ENCODE measurements at regions not wholly inside any gene's neighbourhood (a gene's known extent, or its start where the extent isn't known, plus 50 kb on each side); places are given as distances from the start of the nearest gene placed in this dataset.

- no peak for DNase-seq
Measured at GRCh38 chr4:65839164-65839931, 169.1 kb upstream of the EPHA5 start.

GRCh38 chr4:65834707-65835106 is 164.4 kb upstream of the EPHA5 start:
- no peak for DNase-seq

- DNase-seq = no peak
Measured at GRCh38 chr4:65831828-65832227, 161.5 kb upstream of the EPHA5 start.

- DNase-seq = no peak
Measured at GRCh38 chr4:65825116-65825753, 154.9 kb upstream of the EPHA5 start.

DNA sequence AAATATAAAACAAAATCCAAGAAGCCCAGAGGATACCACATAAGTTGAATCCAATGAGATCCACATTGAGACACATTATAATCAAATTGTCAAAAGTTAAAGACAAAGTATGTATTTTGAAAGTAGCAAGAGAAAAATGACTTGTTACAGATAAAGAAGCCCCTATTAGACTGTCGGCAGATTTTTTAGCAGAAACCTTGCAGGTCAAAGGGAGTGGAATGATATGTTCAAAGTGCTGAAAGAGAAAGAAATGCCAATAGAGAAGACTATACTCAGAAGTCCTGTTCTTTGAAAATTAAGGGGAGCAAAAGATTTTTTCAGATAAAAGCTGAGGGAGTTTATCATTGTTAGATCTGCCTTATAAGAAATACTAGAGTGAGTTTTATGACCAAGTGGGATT is 148.9 kb upstream of the EPHA5 start:
- DNase-seq = no peak

DNA sequence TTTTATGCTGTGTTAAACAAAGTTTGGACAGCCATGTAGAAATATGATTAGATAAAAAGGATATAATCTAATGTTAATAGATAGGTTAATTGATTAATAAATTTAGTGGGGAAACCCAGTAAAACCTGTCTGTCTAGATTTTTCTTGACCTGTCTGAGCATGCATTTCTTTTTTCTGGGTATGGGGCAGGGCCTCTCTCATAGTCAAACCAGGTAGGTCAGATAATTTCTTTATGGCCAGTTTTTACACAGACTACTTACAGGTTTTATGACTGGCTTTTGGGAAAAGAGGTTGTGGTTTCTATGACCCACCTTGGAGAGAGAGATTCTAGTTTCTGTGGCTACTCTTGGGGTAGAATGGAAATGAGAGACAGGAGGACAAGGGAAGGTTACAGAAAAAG is 135.6 kb upstream of the EPHA5 start:
- no peak for DNase-seq

DNA sequence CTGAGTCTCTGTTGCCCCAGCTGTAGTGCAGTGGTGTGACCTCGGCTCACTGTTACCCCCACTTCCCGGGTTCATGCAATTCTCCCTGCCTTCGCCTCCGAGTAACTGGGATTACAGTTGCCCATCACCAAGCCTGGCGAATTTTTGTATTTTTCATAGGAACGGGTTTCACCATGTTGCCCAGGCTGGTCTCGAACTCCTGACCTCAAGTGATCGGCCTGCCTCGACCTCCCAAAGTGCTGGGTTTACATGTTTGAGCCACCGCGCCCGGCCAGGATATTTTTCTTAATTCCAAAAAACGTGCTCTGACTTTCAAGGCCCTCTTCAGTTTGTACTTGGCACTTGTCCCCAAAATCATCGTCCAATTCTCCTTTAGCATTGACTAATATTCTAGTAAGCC is 129.2 kb upstream of the EPHA5 start:
- DNase-seq = no peak

- DNase-seq = peak; percentile 26
Measured at GRCh38 chr4:65798498-65799127, 128.3 kb upstream of the EPHA5 start.

GRCh38 chr4:65791812-65792308 is 121.6 kb upstream of the EPHA5 start:
- DNase-seq = no peak

DNA sequence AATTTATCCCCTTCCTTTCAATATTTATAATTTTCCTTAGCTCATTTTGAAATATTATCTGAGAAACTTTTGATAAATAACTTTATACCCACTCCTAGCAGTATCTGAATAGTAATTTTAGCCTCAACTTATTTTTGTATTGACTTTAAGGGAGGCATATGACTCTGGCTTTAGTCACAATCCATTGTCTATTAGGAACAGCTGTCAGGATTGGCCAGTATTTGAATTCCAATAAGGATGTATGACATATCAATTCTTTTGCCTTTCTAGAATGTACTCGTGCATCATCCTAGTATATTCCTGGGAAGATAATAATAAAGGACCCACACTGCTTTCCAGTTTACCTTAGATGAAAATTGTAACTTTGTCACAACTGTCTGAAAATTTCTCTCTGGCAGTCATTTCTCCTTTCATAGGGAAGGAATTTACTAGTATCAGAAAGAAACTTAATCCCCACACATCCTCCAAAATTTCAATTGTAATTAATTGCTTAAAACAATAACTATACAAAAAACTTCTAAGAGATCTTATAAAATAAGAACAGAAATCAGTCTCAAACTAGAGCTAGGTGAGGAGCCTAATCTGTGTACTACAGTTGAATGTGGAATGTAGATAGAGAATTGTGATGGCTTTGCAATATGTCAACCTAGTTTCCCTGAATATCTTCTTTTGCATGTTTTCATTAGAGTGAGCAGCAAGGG is 121.0 kb upstream of the EPHA5 start:
- no peak for DNase-seq

DNA sequence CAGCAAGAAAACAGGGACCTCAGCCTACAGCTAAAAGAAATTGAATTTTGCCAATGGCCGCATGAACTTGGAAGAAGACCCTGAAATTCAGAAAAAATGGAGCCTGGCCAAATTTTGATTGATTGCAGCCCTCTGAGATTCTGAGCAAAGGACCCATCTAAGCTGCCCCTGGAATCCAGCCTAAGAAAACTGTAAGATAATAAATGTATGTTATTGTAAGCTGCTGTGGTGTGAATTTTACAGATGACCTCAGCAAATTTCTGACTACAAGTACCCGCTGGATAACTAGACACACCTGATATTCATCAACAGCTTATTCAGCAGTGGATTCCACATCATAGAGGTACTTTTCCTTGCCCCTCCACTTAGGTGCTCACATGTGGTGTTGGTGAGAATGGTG is 119.5 kb upstream of the EPHA5 start:
- no peak for DNase-seq

GRCh38 chr4:65789341-65789740 is 119.1 kb upstream of the EPHA5 start:
- DNase-seq = no peak

- DNase-seq = no peak
Measured at GRCh38 chr4:65777270-65777669, 107.0 kb upstream of the EPHA5 start.

DNA sequence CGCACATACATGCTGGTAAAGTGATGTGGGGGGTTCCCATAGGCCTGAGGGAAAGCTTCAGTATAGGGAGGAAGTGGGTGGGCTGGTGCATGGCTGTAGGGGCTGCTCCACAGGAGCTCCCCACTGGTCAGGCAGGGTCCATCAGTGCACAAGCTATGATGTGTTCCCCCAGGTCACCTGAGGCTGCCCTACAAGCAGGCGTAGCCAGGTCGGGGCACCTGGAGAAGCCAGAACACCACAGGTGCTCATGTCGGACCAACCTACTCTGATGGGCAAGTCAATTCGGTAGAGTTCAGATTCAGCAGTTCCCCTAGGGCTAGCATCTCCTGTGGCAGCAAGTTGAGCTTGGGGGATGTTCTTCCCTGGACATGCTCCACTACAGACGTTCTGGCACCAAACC is 103.3 kb upstream of the EPHA5 start:
- DNase-seq = no peak

GRCh38 chr4:65747386-65747785 is 77.1 kb upstream of the EPHA5 start:
- no peak for DNase-seq

- no peak for DNase-seq
Measured at GRCh38 chr4:65738134-65738533, 67.8 kb upstream of the EPHA5 start.

DNA sequence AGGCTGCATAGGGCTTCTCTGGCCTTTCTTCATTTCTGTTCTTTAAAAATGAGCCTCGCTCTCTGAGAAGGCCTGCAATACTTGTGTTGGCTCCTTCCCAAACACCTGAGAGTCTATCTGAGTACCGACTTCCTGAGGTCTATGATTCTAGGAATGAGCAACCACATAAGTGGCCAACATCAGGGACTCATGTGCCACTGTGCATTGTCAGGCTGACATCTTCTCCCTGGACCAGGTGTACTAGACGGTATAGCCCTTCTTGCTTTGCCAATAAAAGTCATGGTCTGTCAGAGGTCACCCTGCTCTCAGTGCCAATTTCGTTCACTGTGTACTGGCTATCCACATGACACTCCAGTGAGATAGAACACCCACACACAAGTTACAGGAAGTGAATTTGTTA is 67.4 kb upstream of the EPHA5 start:
- DNase-seq = no peak

DNA sequence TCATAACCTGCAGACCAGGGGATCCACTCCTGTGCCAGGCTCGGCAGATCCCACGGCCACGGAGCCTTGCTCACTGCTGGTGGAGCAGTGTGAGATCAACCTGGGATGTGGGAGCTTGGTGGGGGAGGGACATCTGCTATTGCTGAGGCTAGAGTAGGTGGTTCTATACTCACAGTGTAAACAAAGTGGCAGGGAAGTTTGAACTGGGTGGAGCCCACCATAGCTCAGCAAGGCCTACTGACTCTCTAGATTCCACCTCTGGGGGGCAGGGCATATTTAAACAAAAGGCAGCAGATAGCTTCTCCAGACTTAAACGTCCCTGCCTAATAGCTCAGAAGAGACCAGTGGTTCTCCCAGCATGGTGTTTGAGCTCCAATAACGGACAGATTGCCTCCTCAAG is 54.7 kb upstream of the EPHA5 start:
- no peak for DNase-seq
